Muscle of leg (tissue), 3 donors: ENCODE measurements at regions not wholly inside any gene's neighbourhood (a gene's known extent, or its start where the extent isn't known, plus 50 kb on each side); places are given as distances from the start of the nearest gene placed in this dataset.
"Not testable (repeated sequence)": the region's sequence is repeated elsewhere in the genome, so short reads cannot be mapped to it uniquely, and the experiment has no call there.

ENCODE experiments used
- DNase-seq: peaks from one replicate; pipeline ENCODE4 v3.0.0; 2013
- H3K27ac ChIP-seq: one replicate; pipeline ENCODE4 v1.5.1; 2013; ENCODE audit warnings: mild to moderate bottlenecking, low read length, control low read depth
- H3K27me3 ChIP-seq: one replicate; pipeline ENCODE4 v1.6.1; 2013; ENCODE audit warnings: low read length; ENCODE audit not compliant: control insufficient read depth, insufficient read depth
- H3K36me3 ChIP-seq: one replicate; pipeline ENCODE4 v1.6.1; 2013; ENCODE audit warnings: low read length; ENCODE audit not compliant: control insufficient read depth, insufficient read depth
- H3K4me1 ChIP-seq: one replicate; pipeline ENCODE4 v1.6.1; 2013; ENCODE audit warnings: low read length; ENCODE audit not compliant: control insufficient read depth, insufficient read depth
- H3K4me3 ChIP-seq: one replicate; pipeline ENCODE4 v1.5.1; 2013; ENCODE audit warnings: low read length, control low read depth
- H3K9me3 ChIP-seq: replicated peaks from 2 replicates; pipeline ENCODE4 v1.6.1; 2013; ENCODE audit warnings: low read depth, low read length; ENCODE audit not compliant: control insufficient read depth
- WGBS: methylation state at CpG from one replicate; pipeline ENCODE4 v1.1.5; 2013; ENCODE audit warnings: missing lambda C conversion rate; ENCODE audit not compliant: insufficient coverage; 5-methylcytosine and 5-hydroxymethylcytosine counted together

- Histone ChIP-seq H3K27ac (no peak overlapping the region), H3K27me3 (no peaks in the 10 kb centered on the region), H3K9me3 (no peaks in the 10 kb centered on the region), H3K36me3 (no peaks in the 10 kb centered on the region), H3K4me3 (no peak overlapping the region), H3K4me1 (no peaks in the 10 kb centered on the region)
- no peak for DNase-seq
- 40% methylated on average over 1 of the region's 6 CpGs for WGBS
These were observed 73.9 kb upstream of the CABCOCO1 start for GRCh38 chr10:61588770-61589211.

GRCh38 chr10:61586829-61587228 is 75.9 kb upstream of the CABCOCO1 start:
- no peak for DNase-seq
- Histone ChIP-seq H3K36me3 (no peaks in the 10 kb centered on the region), H3K27me3 (no peaks in the 10 kb centered on the region), H3K4me1 (no peaks in the 10 kb centered on the region), H3K9me3 (no peaks in the 10 kb centered on the region), H3K27ac (no peak overlapping the region), H3K4me3 (no peak overlapping the region)
- no CpG with 5 or more reads among the region's 1 CpG for WGBS

GRCh38 chr10:61580608-61581007 is 82.1 kb upstream of the CABCOCO1 start:
- H3K9me3 ChIP-seq, result no peaks in the 10 kb centered on the region
- 90% methylated on average over 2 of the region's 4 CpGs for WGBS
- no peaks in the 10 kb centered on the region for H3K36me3 ChIP-seq
- no peak overlapping the region for H3K4me3 ChIP-seq
- no peaks in the 10 kb centered on the region for H3K4me1 ChIP-seq
- H3K27ac ChIP-seq, result no peak overlapping the region
- DNase-seq, result no peak
- H3K27me3 ChIP-seq, result no peaks in the 10 kb centered on the region

- not testable (repeated sequence) for H3K27ac ChIP-seq
These were observed 92.5 kb upstream of the CABCOCO1 start for GRCh38 chr10:61570204-61570603.

GRCh38 chr10:61567729-61568128 is 95.0 kb upstream of the CABCOCO1 start:
- Histone ChIP-seq H3K4me1 (no peaks in the 10 kb centered on the region), H3K9me3 (peaks cover 21% of the 10 kb centered on the region), H3K27me3 (no peaks in the 10 kb centered on the region), H3K27ac (no peak overlapping the region), H3K36me3 (no peaks in the 10 kb centered on the region), H3K4me3 (no peak overlapping the region)
- no peak for DNase-seq
- WGBS, result 90% methylated on average over 2 of the region's 2 CpGs

More at GRCh38 chr10:61570204-61570603, 92.5 kb upstream of the CABCOCO1 start:
- H3K27me3 ChIP-seq, H3K4me1 ChIP-seq, DNase-seq, H3K36me3 ChIP-seq, H3K4me3 ChIP-seq: not testable (repeated sequence)
- WGBS, result 0% methylated on average over 1 of the region's 4 CpGs
- peaks cover 21% of the 10 kb centered on the region for H3K9me3 ChIP-seq

- WGBS, result 60% methylated on average over 1 of the region's 4 CpGs
- Histone ChIP-seq H3K4me3 (no peak overlapping the region), H3K36me3 (no peaks in the 10 kb centered on the region), H3K9me3 (peaks cover 16% of the 10 kb centered on the region), H3K27me3 (no peaks in the 10 kb centered on the region), H3K4me1 (no peaks in the 10 kb centered on the region), H3K27ac (no peak overlapping the region)
- DNase-seq, result no peak
These were observed 96.7 kb upstream of the CABCOCO1 start for GRCh38 chr10:61565819-61566560.

GRCh38 chr10:61564444-61564843 is 98.3 kb upstream of the CABCOCO1 start:
- no peaks in the 10 kb centered on the region for H3K36me3 ChIP-seq
- DNase-seq, result no peak
- no peak overlapping the region for H3K27ac ChIP-seq
- H3K9me3 ChIP-seq, result peaks cover 2% of the 10 kb centered on the region
- H3K27me3 ChIP-seq, result no peaks in the 10 kb centered on the region
- no CpG with 5 or more reads among the region's 1 CpG for WGBS
- no peak overlapping the region for H3K4me3 ChIP-seq
- no peaks in the 10 kb centered on the region for H3K4me1 ChIP-seq

- DNase-seq, result no peak
These were observed 103.1 kb upstream of the CABCOCO1 start for GRCh38 chr10:61559615-61560014.

GRCh38 chr10:61558188-61558587 is 104.5 kb upstream of the CABCOCO1 start:
- Histone ChIP-seq H3K27me3 (no peaks in the 10 kb centered on the region), H3K4me3 (no peak overlapping the region), H3K36me3 (no peaks in the 10 kb centered on the region), H3K9me3 (no peaks in the 10 kb centered on the region), H3K27ac (no peak overlapping the region), H3K4me1 (no peaks in the 10 kb centered on the region)
- DNase-seq, result no peak
- WGBS, result 76% methylated on average over 2 of the region's 3 CpGs

More at GRCh38 chr10:61559615-61560014, 103.1 kb upstream of the CABCOCO1 start:
- Histone ChIP-seq H3K27ac (no peak overlapping the region), H3K9me3 (no peaks in the 10 kb centered on the region), H3K27me3 (no peaks in the 10 kb centered on the region), H3K36me3 (no peaks in the 10 kb centered on the region), H3K4me3 (no peak overlapping the region), H3K4me1 (no peaks in the 10 kb centered on the region)

- Histone ChIP-seq H3K27ac (no peak overlapping the region), H3K4me1 (no peaks in the 10 kb centered on the region), H3K27me3 (no peaks in the 10 kb centered on the region), H3K4me3 (no peak overlapping the region), H3K9me3 (no peaks in the 10 kb centered on the region), H3K36me3 (no peaks in the 10 kb centered on the region)
- DNase-seq, result no peak
- WGBS, result 100% methylated on average over 3 of the region's 5 CpGs
These were observed 101.7 kb upstream of the TMEM26 start for GRCh38 chr10:61554925-61555324.

GRCh38 chr10:61549861-61550260 is 96.7 kb upstream of the TMEM26 start:
- Histone ChIP-seq H3K27me3 (no peaks in the 10 kb centered on the region), H3K9me3 (no peaks in the 10 kb centered on the region), H3K27ac (no peak overlapping the region), H3K4me3 (no peak overlapping the region), H3K4me1 (no peaks in the 10 kb centered on the region), H3K36me3 (no peaks in the 10 kb centered on the region)
- DNase-seq, result no peak
- no CpG with 5 or more reads among the region's 3 CpGs for WGBS
